Cerebellar nuclear complex (tissue), 1 donor: ENCODE measurements at regions not wholly inside any gene's neighbourhood (a gene's known extent, or its start where the extent isn't known, plus 50 kb on each side); places are given as distances from the start of the nearest gene placed in this dataset.

ENCODE experiments used
- DNase-seq, 2 experiments: peaks; one replicate each; lab custom pipeline; 2025; lab: John Stamatoyannopoulos, UW

- DNase-seq, result no peak
These were observed 671.4 kb downstream of the ZNF674 start for GRCh38 chrX:45873781-45874180.

- DNase-seq, result no peak
These were observed 671.8 kb upstream of the DIPK2B start for GRCh38 chrX:45872480-45872879.

- DNase-seq, result no peak
These were observed 667.7 kb upstream of the DIPK2B start for GRCh38 chrX:45868425-45868824.

GRCh38 chrX:45862801-45863200 lies 662.1 kb upstream of the DIPK2B start:
- DNase-seq, result no peak

GRCh38 chrX:45860450-45860849 lies 659.8 kb upstream of the DIPK2B start:
- DNase-seq, result no peak

GRCh38 chrX:45859407-45859806 lies 658.7 kb upstream of the DIPK2B start:
- no peak for DNase-seq

GRCh38 chrX:45852884-45853283 lies 652.2 kb upstream of the DIPK2B start:
- DNase-seq, result no peak

- DNase-seq, result no peak
These were observed 650.8 kb upstream of the DIPK2B start for GRCh38 chrX:45851434-45851991.

- DNase-seq, result no peak
These were observed 650.2 kb upstream of the DIPK2B start for GRCh38 chrX:45850775-45851433.

- DNase-seq, result no peak
These were observed 649.6 kb upstream of the DIPK2B start for GRCh38 chrX:45850197-45850774.

GRCh38 chrX:45849261-45849862 lies 648.7 kb upstream of the DIPK2B start:
- DNase-seq, result no peak

GRCh38 chrX:45847961-45848360 lies 647.3 kb upstream of the DIPK2B start:
- no peak for DNase-seq

GRCh38 chrX:45846328-45846727 lies 645.7 kb upstream of the DIPK2B start:
- no peak for DNase-seq

- DNase-seq, result no peak
These were observed 644.5 kb upstream of the DIPK2B start for GRCh38 chrX:45845142-45845541.

GRCh38 chrX:45843518-45843917 lies 642.8 kb upstream of the DIPK2B start:
- no peak for DNase-seq

- no peak for DNase-seq
These were observed 642.2 kb upstream of the DIPK2B start for GRCh38 chrX:45842926-45843315.

GRCh38 chrX:45842207-45842925 lies 641.7 kb upstream of the DIPK2B start:
- DNase-seq, result no peak

- DNase-seq, result no peak
These were observed 639.8 kb upstream of the DIPK2B start for GRCh38 chrX:45840411-45840950.

GRCh38 chrX:45830343-45830742 lies 629.7 kb upstream of the DIPK2B start:
- no peak for DNase-seq

GRCh38 chrX:45824471-45824870 lies 623.8 kb upstream of the DIPK2B start:
- no peak for DNase-seq

GRCh38 chrX:45823536-45823935 lies 622.9 kb upstream of the DIPK2B start:
- no peak for DNase-seq

GRCh38 chrX:45822124-45822523 lies 621.4 kb upstream of the DIPK2B start:
- DNase-seq, result no peak
